ENCODE measurements at regions not wholly inside any gene's neighbourhood (a gene's known extent, or its start where the extent isn't known, plus 50 kb on each side); places are given as distances from the start of the nearest gene placed in this dataset.
"Not testable (repeated sequence)": the region's sequence is repeated elsewhere in the genome, so short reads cannot be mapped to it uniquely, and the experiment has no call there.

DNA sequence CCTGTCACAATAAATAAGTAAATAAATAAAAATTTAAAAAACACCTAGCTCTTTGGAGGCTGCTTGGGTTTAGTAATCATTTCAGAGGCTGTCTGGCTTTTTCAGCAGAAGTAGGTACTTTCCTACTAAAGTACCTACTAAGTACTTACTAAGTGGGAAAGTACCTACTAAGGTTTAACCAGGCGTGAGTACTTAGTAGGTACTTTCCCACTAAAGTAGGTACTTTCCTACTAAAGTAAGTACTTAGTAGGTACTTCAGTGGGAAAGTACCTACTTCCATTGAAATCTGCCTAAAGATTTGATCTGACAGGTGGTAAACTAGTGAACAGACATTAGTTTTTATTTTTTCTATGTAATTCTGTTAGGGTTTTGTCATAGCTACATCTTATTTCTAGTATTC, 3052.4 kb downstream of the RPIA start:
- TF ChIP-seq, protein P1, sequence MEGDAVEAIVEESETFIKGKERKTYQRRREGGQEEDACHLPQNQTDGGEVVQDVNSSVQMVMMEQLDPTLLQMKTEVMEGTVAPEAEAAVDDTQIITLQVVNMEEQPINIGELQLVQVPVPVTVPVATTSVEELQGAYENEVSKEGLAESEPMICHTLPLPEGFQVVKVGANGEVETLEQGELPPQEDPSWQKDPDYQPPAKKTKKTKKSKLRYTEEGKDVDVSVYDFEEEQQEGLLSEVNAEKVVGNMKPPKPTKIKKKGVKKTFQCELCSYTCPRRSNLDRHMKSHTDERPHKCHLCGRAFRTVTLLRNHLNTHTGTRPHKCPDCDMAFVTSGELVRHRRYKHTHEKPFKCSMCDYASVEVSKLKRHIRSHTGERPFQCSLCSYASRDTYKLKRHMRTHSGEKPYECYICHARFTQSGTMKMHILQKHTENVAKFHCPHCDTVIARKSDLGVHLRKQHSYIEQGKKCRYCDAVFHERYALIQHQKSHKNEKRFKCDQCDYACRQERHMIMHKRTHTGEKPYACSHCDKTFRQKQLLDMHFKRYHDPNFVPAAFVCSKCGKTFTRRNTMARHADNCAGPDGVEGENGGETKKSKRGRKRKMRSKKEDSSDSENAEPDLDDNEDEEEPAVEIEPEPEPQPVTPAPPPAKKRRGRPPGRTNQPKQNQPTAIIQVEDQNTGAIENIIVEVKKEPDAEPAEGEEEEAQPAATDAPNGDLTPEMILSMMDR (conservative IDR thresholded peaks at IDR 0.05 in 1 of 2, IDR thresholded peaks at IDR 0.05 in 1 of 2; ENCODE audit: low read depth in 1 of 2, low read length in 2 of 2) = not testable (repeated sequence)
- TF ChIP-seq EZH2 (IDR thresholded peaks at IDR 0.05; ENCODE audit: low read length, missing control alignments) = not testable (repeated sequence)
